IMR-90 (cell line): ENCODE measurements at regions not wholly inside any gene's neighbourhood (a gene's known extent, or its start where the extent isn't known, plus 50 kb on each side); places are given as distances from the start of the nearest gene placed in this dataset.

Source experiments
- ATAC-seq: fragments of 200-7000 bp; cut with Tn5 transposase; 2 replicates; pipeline ENCODE4 v1.9.1; 2020; ENCODE audit warnings: low read depth, mild to moderate bottlenecking, moderate library complexity
- BruUV-seq: library from RNA; stranded (reverse); fragments of 400-500 nt; replicated peaks from 2 replicates; lab custom pipeline; 2021; lab: Mats Ljungman, UMichigan
- CTCF ChIA-PET: fragments of 300-600 bp; formaldehyde crosslinking; extraction: SDS; loops from one replicate; lab custom pipeline; 2021; ENCODE audit warnings: antibody characterized with exemption; lab: Yijun Ruan, JAX
- POLR2A ChIA-PET: fragments of 300-600 bp; sonication (Branson Sonifier 250); formaldehyde crosslinking; loops from one replicate; lab custom pipeline; 2022; ENCODE audit warnings: antibody characterized with exemption; ENCODE audit not compliant: unreplicated experiment; lab: Charles Lee
- DNase-seq: peaks from one replicate; pipeline ENCODE4 v3.0.0; 2013
- H2AFZ ChIP-seq: replicated peaks from 2 replicates; pipeline ENCODE3; 2013; ENCODE audit warnings: low read length, mild to moderate bottlenecking; ENCODE audit not compliant: poor library complexity
- H2AK5ac ChIP-seq: 2 replicates; pipeline ENCODE4 v1.6.1; 2013; ENCODE audit warnings: low read depth, low read length, inconsistent platforms
- H2AK9ac ChIP-seq: replicated peaks from 2 replicates; pipeline ENCODE3; 2013; ENCODE audit warnings: mild to moderate bottlenecking, low read depth, low read length, moderate library complexity; ENCODE audit not compliant: poor library complexity
- H2BK120ac ChIP-seq: 2 replicates; pipeline ENCODE4 v1.6.1; 2013; ENCODE audit warnings: low read depth, low read length, inconsistent platforms
- H2BK15ac ChIP-seq: 3 replicates; pipeline ENCODE4 v1.6.1; 2013; ENCODE audit warnings: low read depth, low read length, inconsistent platforms
- H2BK20ac ChIP-seq: 2 replicates; pipeline ENCODE4 v1.6.1; 2013; ENCODE audit warnings: low read depth, mild to moderate bottlenecking, inconsistent platforms, low read length, moderate library complexity
- H2BK5ac ChIP-seq: 2 replicates; pipeline ENCODE4 v1.6.1; 2013; ENCODE audit warnings: mild to moderate bottlenecking, low read depth, low read length, inconsistent platforms; ENCODE audit not compliant: poor library complexity, severe bottlenecking
- H3K14ac ChIP-seq: replicated peaks from 2 replicates; pipeline ENCODE4 v1.6.1; 2013; ENCODE audit warnings: low read depth, low read length, inconsistent platforms
- H3K18ac ChIP-seq: 2 replicates; pipeline ENCODE4 v1.6.1; 2013; ENCODE audit warnings: low read depth, low read length, control low read depth
- H3K23ac ChIP-seq: 2 replicates; pipeline ENCODE4 v1.6.1; 2013; ENCODE audit warnings: low read depth, low read length, inconsistent platforms
- H3K27ac ChIP-seq: 2 replicates; pipeline ENCODE4 v1.5.1; 2013; ENCODE audit warnings: mild to moderate bottlenecking, control low read depth, low read length; ENCODE audit not compliant: insufficient read depth
- H3K27me3 ChIP-seq: 2 replicates; pipeline ENCODE4 v1.6.1; 2013; ENCODE audit warnings: low read length; ENCODE audit not compliant: control insufficient read depth, insufficient read depth
- H3K36me3 ChIP-seq: 2 replicates; pipeline ENCODE4 v1.6.1; 2013; ENCODE audit warnings: low read length, mixed read lengths; ENCODE audit not compliant: control insufficient read depth, insufficient read depth
- H3K4ac ChIP-seq: 2 replicates; pipeline ENCODE4 v1.6.1; 2013; ENCODE audit warnings: low read depth, low read length, inconsistent platforms
- H3K4me1 ChIP-seq: 2 replicates; pipeline ENCODE4 v1.6.1; 2013; ENCODE audit warnings: low read length, mixed read lengths; ENCODE audit not compliant: control insufficient read depth, insufficient read depth
- H3K4me2 ChIP-seq: 2 replicates; pipeline ENCODE4 v1.6.1; 2013; ENCODE audit warnings: low read depth, mild to moderate bottlenecking, control low read depth, low read length, moderate library complexity
- H3K4me3 ChIP-seq: 2 replicates; pipeline ENCODE4 v1.5.1; 2013; ENCODE audit warnings: low read depth, mild to moderate bottlenecking, control low read depth, low read length, moderate library complexity; ENCODE audit not compliant: insufficient read depth
- H3K56ac ChIP-seq: 2 replicates; pipeline ENCODE4 v1.6.1; 2013; ENCODE audit warnings: low read length, inconsistent platforms; ENCODE audit not compliant: insufficient read depth; ENCODE audit errors: extremely low read depth
- H3K79me1 ChIP-seq, 2 experiments: 2 replicates each; pipeline ENCODE4 v1.6.1; 2013; ENCODE audit warnings: low read length in 2 of 2, inconsistent platforms in 1 of 2, low read depth in 1 of 2
- H3K9ac ChIP-seq: 2 replicates; pipeline ENCODE4 v1.6.1; 2013; ENCODE audit warnings: low read depth, low read length, control low read depth
- H3K9me1 ChIP-seq: 2 replicates; pipeline ENCODE4 v1.6.1; 2013; ENCODE audit warnings: low read length, inconsistent platforms; ENCODE audit not compliant: insufficient read depth
- H3K9me3 ChIP-seq: 2 replicates; pipeline ENCODE4 v1.6.1; 2013; ENCODE audit warnings: low read length; ENCODE audit not compliant: control insufficient read depth, insufficient read depth
- H4K20me1 ChIP-seq: 2 replicates; pipeline ENCODE4 v1.6.1; 2013; ENCODE audit warnings: low read length, inconsistent platforms; ENCODE audit not compliant: insufficient read depth
- H4K5ac ChIP-seq: 2 replicates; pipeline ENCODE4 v1.6.1; 2013; ENCODE audit warnings: mild to moderate bottlenecking, low read depth, low read length, control low read depth
- H4K8ac ChIP-seq, 2 experiments: 2 replicates each; pipeline ENCODE4 v1.6.1; 2013; ENCODE audit warnings: low read depth in 2 of 2, low read length in 2 of 2, control low read depth in 1 of 2, inconsistent platforms in 1 of 2
- H4K91ac ChIP-seq: 2 replicates; pipeline ENCODE4 v1.6.1; 2013; ENCODE audit warnings: low read depth, low read length, inconsistent platforms; ENCODE audit not compliant: insufficient read depth
- WGBS, 2 experiments: methylation state at CpG; one replicate each; pipeline versions ENCODE4 v1.1.5 to v1.1.7; 2013; ENCODE audit warnings: missing lambda C conversion rate in 2 of 2; ENCODE audit not compliant: insufficient read length in 1 of 2; ENCODE audit errors: extremely low coverage in 2 of 2; 5-methylcytosine and 5-hydroxymethylcytosine counted together
- dilution Hi-C: fragments of 300-500 bp; cut with HindIII; formaldehyde crosslinking; loops from one replicate; pipeline ENCODE4 v1.14.3; 2018; ENCODE audit warnings: low sequenced_read_pairs; ENCODE audit not compliant: unreplicated experiment
- in situ Hi-C: fragments of 300-500 bp; cut with MboI; formaldehyde crosslinking; loops from 3 replicates; pipeline ENCODE4 v1.14.3; 2019; ENCODE audit warnings: low sequenced_read_pairs, inconsistent platforms, mixed read lengths
- intact Hi-C: fragments of 100-400 bp; cut with micrococcal nuclease; formaldehyde crosslinking; loops from 2 replicates; pipeline ENCODE4 v1.10.0; 2022
- TF ChIP-seq, protein P1 (sequence below): conservative IDR thresholded peaks from 2 replicates; pipeline ENCODE4 v1.5.1; 2012; ENCODE audit warnings: mild to moderate bottlenecking, low read depth, low read length, improper control_type of control experiment

- no peaks in the 10 kb centered on the region for H3K4me1 ChIP-seq
- ChIA-PET POLR2A (no interaction called here), CTCF (no interaction called here)
- BruUV-seq, result no TSS peak
- H3K9ac ChIP-seq, result no peak overlapping the region
- H3K36me3 ChIP-seq, result no peaks in the 10 kb centered on the region
- no peaks in the 10 kb centered on the region for H3K79me1 ChIP-seq
- H4K91ac ChIP-seq, result no peak overlapping the region
- DNase-seq, result no peak
- no peak for ATAC-seq
- H2AK5ac ChIP-seq, result no peak overlapping the region
- H4K8ac ChIP-seq, result no peak overlapping the region
- H3K4me2 ChIP-seq, result no peak overlapping the region
- no peak overlapping the region for H2BK20ac ChIP-seq
- dilution Hi-C loops (no loop called here), in situ Hi-C loops (no loop called here), intact Hi-C loops (loop anchor here (10.0 kb wide), 1 partner anchor 1064 kb away; no protein-coding TSS in a partner anchor)
- H4K20me1 ChIP-seq, result no peaks in the 10 kb centered on the region
- peaks cover 6% of the 10 kb centered on the region; the same call in 1 of the 2 replicates for H3K9me3 ChIP-seq
- H4K5ac ChIP-seq, result no peak overlapping the region
- no peak overlapping the region for H3K14ac ChIP-seq
- no peak overlapping the region for H3K4me3 ChIP-seq
- no peak overlapping the region for H2AK9ac ChIP-seq
- TF ChIP-seq, protein P1, sequence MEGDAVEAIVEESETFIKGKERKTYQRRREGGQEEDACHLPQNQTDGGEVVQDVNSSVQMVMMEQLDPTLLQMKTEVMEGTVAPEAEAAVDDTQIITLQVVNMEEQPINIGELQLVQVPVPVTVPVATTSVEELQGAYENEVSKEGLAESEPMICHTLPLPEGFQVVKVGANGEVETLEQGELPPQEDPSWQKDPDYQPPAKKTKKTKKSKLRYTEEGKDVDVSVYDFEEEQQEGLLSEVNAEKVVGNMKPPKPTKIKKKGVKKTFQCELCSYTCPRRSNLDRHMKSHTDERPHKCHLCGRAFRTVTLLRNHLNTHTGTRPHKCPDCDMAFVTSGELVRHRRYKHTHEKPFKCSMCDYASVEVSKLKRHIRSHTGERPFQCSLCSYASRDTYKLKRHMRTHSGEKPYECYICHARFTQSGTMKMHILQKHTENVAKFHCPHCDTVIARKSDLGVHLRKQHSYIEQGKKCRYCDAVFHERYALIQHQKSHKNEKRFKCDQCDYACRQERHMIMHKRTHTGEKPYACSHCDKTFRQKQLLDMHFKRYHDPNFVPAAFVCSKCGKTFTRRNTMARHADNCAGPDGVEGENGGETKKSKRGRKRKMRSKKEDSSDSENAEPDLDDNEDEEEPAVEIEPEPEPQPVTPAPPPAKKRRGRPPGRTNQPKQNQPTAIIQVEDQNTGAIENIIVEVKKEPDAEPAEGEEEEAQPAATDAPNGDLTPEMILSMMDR, result no peak
- H2AFZ ChIP-seq, result no peak overlapping the region
- H2BK120ac ChIP-seq, result no peak overlapping the region
- no peak overlapping the region for H3K23ac ChIP-seq
- no peaks in the 10 kb centered on the region for H3K27me3 ChIP-seq
- no peak overlapping the region for H2BK5ac ChIP-seq
- H3K9me1 ChIP-seq, result no peaks in the 10 kb centered on the region
- H3K56ac ChIP-seq, result no peak overlapping the region
- H3K27ac ChIP-seq, result no peak overlapping the region
- WGBS, 2 experiments, result 57 to 100% methylated on average over 1 to 2 of the region's 4 CpGs
- no peak overlapping the region for H3K18ac ChIP-seq
- H2BK15ac ChIP-seq, result no peak overlapping the region
- no peak overlapping the region for H3K4ac ChIP-seq
Measured at GRCh38 chr12:17388679-17389078, 701.3 kb downstream of the RERGL start.
